Globus pallidus (tissue), 1 donor: ENCODE measurements at regions not wholly inside any gene's neighbourhood (a gene's known extent, or its start where the extent isn't known, plus 50 kb on each side); places are given as distances from the start of the nearest gene placed in this dataset.
A peak's percentile ranks its signal among the peaks of the same experiment; 100 is the strongest.

ENCODE experiments used
- DNase-seq: peaks from one replicate; pipeline ENCODE4 v3.0.0-alpha.2; 2015; ENCODE audit warnings: low spot score

GRCh38 chr4:96558466-96558865, 718.6 kb downstream of the PDHA2 start:
- DNase-seq = no peak

DNA sequence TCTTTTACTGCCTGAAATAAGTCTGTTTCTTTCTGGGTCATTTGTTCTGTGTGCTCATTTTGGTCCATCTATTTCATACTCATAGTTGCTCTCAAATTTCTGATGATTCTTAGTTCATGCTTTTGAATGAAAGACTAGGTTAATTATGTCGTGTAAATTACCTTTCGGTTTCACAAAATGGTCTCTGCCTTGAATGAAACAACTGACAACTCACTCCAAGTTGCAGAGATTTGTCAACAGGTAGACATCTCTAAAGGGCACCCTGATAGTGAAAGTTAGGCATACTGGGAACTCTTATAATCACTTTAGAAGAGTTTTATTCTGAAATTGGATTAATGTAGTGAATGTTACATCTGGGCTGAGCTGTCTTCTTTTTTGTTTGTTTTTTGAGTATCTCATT, 726.9 kb downstream of the PDHA2 start:
- no peak for DNase-seq

DNA sequence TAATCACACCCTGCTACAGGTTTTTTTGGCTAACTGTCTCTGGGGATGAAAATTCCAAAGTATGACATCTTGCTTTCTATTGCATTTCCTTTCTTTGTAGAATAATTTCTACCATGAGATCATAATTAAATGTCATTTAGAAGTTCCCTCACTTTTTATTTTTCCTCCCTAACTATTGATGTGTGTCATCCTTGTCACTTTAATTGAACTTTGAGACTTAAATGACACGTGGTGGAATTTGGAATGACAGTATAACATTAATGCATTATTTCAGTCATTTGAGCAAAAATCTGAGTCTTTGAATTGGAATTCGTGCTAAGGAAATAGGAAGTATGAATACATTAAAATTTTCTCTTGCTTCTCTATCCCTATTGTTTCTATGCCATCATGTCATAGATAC, 745.4 kb downstream of the PDHA2 start:
- DNase-seq = no peak

- peak; percentile 0 for DNase-seq
These were observed 753.5 kb downstream of the PDHA2 start for GRCh38 chr4:96593422-96593821.

DNA sequence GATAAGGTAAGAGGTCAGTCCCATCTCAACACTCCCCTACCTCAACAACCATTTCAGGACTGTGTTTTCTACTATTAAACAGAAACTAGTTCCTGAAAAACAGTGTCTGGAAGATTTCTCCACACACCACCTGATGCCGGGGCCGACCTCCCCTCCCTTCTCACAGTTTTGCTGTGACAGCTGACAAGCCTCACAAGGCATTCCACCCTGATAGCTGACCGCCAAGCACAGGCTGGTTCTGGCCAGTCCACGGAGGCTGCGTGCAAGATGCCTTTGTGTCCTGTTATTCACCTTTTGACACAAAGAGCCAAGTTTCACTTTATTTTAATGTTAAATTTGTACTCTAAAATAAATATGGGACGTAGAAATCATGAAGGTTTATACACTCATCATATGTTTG, 758.6 kb downstream of the PDHA2 start:
- no peak for DNase-seq

GRCh38 chr4:96599752-96600151, 759.9 kb downstream of the PDHA2 start:
- no peak for DNase-seq

- DNase-seq = no peak
These were observed 762.8 kb downstream of the PDHA2 start for GRCh38 chr4:96602661-96603060.

DNA sequence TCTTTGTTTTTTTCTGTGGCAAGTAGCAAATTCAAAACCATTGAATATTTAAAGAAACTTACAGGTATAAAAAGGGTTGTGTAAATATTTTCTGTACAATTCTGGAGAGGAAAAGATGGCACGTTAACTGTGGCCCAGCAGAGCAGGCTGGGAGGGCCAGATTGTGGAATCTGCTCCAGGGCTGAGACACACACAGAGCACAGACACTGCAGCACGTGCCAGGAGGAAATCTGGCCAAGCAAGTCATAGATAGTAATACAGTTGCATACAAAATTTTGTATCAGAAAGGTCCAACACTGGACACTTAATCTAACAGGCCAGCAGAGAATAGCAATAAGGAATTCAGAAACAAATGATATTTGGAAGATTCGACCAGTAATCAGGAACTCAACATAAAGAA, 763.7 kb downstream of the PDHA2 start:
- DNase-seq = no peak

DNA sequence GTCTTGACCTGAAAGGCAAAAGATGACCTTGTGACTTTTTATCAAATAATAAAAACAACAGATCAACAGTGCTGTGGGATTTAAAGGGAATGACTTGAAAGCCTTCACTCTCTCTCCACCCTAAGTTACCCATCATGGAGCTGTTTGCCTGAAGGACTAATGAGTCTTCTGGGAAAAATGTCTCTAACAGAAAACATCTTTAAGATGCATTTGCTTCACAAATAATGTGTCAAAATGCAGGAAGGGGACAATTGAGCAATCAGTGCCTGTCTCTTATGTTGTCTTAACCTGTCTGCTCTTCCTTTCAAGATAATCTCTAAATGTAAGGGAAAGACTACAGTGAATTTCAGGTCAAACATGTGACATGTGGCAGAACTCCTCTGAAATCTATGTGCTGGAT, 766.6 kb downstream of the PDHA2 start:
- no peak for DNase-seq

DNA sequence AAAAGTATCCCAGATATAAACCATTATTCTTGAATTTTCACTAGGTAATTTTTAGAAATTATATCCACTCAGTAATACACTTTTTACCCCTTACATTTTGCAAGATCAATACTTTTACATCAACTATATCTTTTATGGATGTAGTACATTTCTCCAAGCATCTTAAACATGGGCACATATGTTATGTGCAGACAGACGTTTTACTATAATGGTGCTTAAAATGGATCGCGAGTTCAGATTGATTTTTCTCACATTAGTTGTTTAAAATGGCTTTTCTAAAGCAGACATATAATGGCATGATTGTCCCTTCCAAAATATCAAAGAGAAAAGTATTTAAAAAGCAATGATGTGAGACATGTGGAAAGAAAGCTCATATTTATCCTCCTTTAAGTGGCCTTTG, 786.1 kb downstream of the PDHA2 start:
- DNase-seq = no peak

GRCh38 chr4:96630839-96631238, 790.9 kb downstream of the PDHA2 start:
- DNase-seq = peak; percentile 5

GRCh38 chr4:96637971-96638412, 798.1 kb downstream of the PDHA2 start:
- no peak for DNase-seq

- no peak for DNase-seq
These were observed 800.0 kb downstream of the PDHA2 start for GRCh38 chr4:96639932-96640331.

GRCh38 chr4:96642490-96642889, 802.6 kb downstream of the PDHA2 start:
- no peak for DNase-seq

- DNase-seq = no peak
These were observed 806.3 kb downstream of the PDHA2 start for GRCh38 chr4:96646146-96646545.

- no peak for DNase-seq
These were observed 809.6 kb downstream of the PDHA2 start for GRCh38 chr4:96649536-96649935.

DNA sequence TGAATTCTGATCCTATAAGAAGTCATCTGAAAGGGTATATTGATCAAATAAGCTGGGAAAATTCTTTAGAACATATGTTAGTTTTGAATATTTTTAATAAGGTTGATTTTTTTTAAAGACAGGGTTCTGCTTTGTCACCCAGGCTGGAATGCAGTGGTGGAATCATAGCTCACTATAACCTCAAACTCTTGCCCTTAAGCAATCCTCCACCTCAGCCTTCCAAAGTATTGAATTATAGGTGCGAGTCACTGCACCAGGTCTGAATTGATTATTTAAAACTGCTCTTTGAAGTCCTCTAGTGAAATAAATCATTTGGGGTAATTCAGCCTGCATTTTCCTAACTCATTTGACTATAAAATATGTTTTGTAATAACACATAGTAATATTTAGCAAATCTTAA, 812.3 kb downstream of the PDHA2 start:
- DNase-seq = no peak

GRCh38 chr4:96652821-96653220, 812.9 kb downstream of the PDHA2 start:
- no peak for DNase-seq

GRCh38 chr4:96654045-96654444, 814.2 kb downstream of the PDHA2 start:
- DNase-seq = no peak

DNA sequence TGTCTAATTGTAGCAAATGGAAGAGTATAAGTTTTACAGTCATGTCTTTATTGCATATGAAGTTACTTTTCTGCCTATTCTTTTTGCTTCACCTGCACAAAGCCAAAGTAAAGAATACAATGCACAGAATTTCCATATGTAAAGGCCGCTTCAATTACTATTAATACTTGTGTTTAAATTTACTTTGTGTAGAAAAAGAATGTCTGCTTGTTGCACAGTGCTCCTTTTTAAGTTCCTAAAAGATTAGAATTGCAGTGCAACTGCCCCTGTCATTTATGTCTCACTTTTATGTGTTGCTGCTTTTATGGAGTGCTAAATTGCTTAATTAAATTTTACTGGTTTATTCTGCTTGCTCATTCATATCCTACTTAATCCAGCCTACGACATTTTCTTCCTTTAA, 830.5 kb downstream of the PDHA2 start:
- no peak for DNase-seq

DNA sequence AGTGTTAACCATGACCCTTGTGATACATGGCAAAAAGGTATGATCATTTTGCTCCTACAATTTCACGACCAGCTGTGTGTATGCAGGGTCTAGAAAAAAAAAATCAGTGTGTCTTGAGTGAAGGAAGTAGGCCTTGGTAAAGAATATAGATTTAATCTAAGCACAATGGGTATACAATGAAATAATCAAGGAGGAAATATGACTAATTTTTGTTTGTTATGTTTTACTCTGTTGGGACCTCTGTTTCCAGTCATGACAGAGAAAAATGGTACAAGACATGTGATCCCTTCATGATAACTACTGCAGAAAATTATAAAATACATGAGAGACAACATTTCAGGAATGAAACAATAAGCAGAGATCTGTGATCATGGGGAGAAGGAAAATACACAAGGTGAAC, 835.5 kb downstream of the PDHA2 start:
- DNase-seq = no peak

GRCh38 chr4:96675896-96676295, 836.0 kb downstream of the PDHA2 start:
- no peak for DNase-seq

DNA sequence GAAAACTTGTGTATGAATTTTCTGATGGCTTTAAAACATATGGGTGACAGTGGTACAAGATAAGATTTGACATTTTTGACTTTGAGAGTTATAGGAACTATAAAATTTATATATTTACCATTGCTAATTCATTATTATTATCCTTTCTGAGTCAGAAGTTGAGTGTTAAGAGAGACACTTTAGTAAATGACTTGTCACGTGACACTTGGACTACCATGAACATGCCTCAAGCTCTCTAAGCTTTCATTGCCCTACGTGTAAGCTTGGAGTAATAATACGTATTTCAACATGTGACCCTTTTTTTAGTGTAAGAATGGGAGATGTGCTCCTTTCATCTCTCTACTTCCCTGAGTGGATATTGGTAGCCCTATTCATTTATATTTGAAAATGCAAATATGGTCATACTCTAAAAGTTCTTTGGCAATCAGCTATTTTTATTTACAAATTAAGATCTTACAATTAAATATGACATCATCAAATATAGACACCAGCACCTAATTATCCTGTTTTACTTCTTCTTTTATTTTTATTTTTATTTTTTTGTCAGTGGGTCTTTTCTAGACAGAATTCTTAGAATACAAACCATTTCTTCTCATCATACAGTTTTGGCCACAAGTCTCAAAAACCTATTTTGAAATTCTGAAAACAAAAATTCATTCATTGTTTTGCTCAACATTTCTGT, 837.0 kb downstream of the PDHA2 start:
- no peak for DNase-seq

GRCh38 chr4:96677499-96677898, 837.6 kb downstream of the PDHA2 start:
- DNase-seq = no peak

GRCh38 chr4:96681218-96681617, 841.3 kb downstream of the PDHA2 start:
- DNase-seq = no peak
